HUES48 (cell line): ENCODE measurements at regions not wholly inside any gene's neighbourhood (a gene's known extent, or its start where the extent isn't known, plus 50 kb on each side); places are given as distances from the start of the nearest gene placed in this dataset.

Experiments used
- H3K27ac ChIP-seq: one replicate; pipeline ENCODE4 v1.7.0; 2013; ENCODE audit warnings: low read depth, low read length, inconsistent platforms
- H3K27me3 ChIP-seq: 2 replicates; pipeline ENCODE4 v1.6.1; 2013; ENCODE audit warnings: mild to moderate bottlenecking, low read length; ENCODE audit not compliant: control insufficient read depth, insufficient read depth
- H3K36me3 ChIP-seq: 2 replicates; pipeline ENCODE4 v1.6.1; 2013; ENCODE audit warnings: low read length; ENCODE audit not compliant: control insufficient read depth, insufficient read depth
- H3K4me1 ChIP-seq: 2 replicates; pipeline ENCODE4 v1.6.1; 2013; ENCODE audit warnings: mild to moderate bottlenecking, low read length; ENCODE audit not compliant: control insufficient read depth, insufficient read depth
- H3K4me3 ChIP-seq: 2 replicates; pipeline ENCODE4 v1.5.1; 2013; ENCODE audit warnings: mild to moderate bottlenecking, low read depth, low read length
- H3K9ac ChIP-seq: 2 replicates; pipeline ENCODE4 v1.6.1; 2013; ENCODE audit warnings: mild to moderate bottlenecking, low read depth, low read length, moderate library complexity
- H3K9me3 ChIP-seq: 2 replicates; pipeline ENCODE4 v1.6.1; 2013; ENCODE audit warnings: low read length; ENCODE audit not compliant: control insufficient read depth, insufficient read depth

DNA sequence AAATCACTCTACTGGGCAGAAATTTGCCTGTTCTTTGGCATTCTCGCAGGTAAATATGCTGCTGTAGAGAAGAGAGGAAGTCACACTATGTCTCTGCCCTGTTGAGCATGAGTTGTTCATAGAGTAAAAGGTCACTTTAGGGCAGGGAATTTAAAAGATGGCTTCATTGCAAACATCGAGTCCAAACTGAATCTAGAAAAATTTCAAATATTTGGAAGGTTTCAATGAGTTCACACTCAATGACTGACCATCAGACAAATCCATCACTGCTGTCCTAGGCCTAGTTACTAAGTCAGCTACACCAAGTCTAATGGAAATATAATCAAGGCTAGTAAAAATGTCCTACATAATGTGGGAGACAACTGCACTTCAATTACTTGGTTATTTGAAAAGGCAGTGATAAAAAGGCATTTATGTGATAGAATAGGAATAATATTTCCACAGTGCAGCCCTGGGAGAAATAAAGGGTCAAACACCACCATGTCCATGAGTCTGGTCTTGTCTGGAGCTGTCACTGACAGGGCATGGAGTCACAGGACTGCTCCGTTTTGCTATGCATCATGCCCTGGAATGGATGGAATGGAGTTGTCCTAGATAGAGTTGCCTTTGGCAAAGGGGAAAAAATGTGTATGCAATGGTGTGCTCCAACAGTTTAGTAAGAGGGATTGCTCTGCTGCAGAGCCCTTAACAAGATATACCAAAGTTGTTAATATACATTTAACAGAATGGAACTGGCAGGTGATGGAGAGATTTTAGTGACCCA is 218.5 kb upstream of the DAPK1 start:
- H3K9me3 ChIP-seq: no peaks in the 10 kb centered on the region
- H3K27me3 ChIP-seq: no peaks in the 10 kb centered on the region
- no peak overlapping the region for H3K27ac ChIP-seq
- no peak overlapping the region for H3K9ac ChIP-seq
- no peaks in the 10 kb centered on the region for H3K36me3 ChIP-seq
- no peak overlapping the region for H3K4me3 ChIP-seq
- no peaks in the 10 kb centered on the region for H3K4me1 ChIP-seq

DNA sequence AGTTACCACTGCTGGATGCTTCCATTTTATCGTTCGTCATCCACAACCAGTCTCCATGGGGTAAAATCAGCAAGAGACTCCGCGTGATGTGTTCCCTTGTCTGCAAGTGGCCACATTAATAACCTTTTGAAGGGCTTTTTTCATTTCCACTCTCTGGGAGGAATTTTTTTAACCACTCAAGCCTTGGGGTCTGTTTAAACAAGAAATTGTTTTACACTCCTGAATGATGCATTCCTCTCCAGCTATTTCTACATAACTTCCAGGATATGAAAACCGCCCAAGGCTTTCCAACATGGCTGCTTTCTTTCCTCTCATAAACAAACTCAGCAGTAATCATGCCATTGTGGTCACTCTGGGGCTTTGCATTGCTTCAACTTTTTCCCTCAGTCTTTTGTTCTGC is 217.2 kb upstream of the DAPK1 start:
- Histone ChIP-seq H3K27ac (no peak overlapping the region), H3K9ac (no peak overlapping the region), H3K36me3 (no peaks in the 10 kb centered on the region), H3K4me3 (no peak overlapping the region), H3K4me1 (no peaks in the 10 kb centered on the region), H3K9me3 (no peaks in the 10 kb centered on the region), H3K27me3 (no peaks in the 10 kb centered on the region)

DNA sequence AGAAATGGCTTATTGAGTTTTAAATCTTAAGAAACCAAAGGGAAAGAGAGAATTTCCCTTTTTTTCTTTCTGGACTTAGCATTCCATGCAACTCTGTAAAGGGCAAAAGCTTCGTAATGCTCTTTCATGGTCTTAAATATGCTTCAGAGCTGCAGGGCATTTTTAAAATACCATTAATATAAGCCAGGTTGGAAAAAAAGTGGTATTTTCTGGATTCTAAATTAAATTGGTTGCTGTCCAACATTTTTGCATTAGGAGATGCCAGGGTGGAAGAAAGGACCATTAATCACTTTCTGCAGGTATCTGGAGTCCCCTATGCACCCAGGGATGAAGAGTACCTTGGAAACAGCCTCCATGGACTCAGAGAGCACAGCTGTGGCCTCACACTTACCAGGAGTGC is 215.1 kb upstream of the DAPK1 start:
- H3K27ac ChIP-seq: no peak overlapping the region
- no peak overlapping the region for H3K9ac ChIP-seq
- H3K27me3 ChIP-seq: no peaks in the 10 kb centered on the region
- H3K9me3 ChIP-seq: no peaks in the 10 kb centered on the region
- H3K36me3 ChIP-seq: no peaks in the 10 kb centered on the region
- H3K4me1 ChIP-seq: no peaks in the 10 kb centered on the region
- H3K4me3 ChIP-seq: no peak overlapping the region

DNA sequence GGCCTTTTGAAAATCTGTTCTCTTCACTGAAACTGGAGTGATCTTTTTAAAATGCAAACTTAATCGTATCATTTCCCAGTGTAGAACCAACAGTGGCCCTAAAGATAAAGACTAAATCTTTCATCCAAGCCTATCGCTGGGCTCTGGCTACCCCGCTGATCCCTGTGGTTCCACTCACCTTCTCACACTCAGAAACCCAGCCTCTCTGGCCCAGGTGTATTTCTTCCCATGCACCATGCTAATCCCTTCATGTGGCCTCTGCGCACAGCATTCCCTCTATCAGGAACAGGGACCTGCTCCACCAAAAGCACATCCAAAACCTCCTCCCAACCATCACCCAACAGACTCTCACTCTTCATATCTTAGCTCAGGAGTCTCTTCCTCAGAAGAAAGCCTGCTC is 214.1 kb upstream of the DAPK1 start:
- Histone ChIP-seq H3K36me3 (no peaks in the 10 kb centered on the region), H3K9me3 (no peaks in the 10 kb centered on the region), H3K9ac (no peak overlapping the region), H3K27ac (no peak overlapping the region), H3K27me3 (no peaks in the 10 kb centered on the region), H3K4me1 (no peaks in the 10 kb centered on the region), H3K4me3 (no peak overlapping the region)

DNA sequence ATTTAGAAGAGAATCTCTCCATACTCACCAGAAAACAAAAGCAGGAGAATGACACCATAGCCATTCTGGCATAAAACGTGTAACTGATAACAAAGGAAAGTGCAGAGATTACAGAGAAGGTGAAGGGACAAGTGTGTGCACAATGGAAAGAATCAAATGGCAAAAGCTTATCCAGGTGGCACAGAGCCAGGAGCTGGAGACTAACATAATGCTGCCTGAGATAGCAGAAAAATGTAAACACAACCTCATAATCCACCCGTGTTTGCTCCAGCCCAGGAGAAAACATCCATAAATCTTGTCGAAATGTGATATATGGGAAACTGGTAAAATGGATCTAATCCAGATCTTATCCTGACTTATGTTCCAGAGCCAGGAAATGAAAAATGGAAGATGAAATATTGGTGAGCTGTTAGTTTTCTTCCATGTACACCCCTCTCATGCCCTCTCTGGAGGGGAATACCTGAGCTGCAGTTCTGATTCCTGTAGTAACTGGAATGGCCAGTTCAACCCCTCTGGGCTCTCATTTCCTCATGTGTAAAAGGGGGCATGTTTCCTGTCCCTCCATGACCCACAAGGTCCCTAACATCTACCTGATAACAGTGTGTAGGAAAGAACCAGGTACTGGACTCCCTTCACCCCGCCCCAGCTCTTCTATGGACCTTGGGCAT is 212.3 kb upstream of the DAPK1 start:
- Histone ChIP-seq H3K36me3 (no peaks in the 10 kb centered on the region), H3K9me3 (no peaks in the 10 kb centered on the region), H3K4me3 (no peak overlapping the region), H3K27me3 (no peaks in the 10 kb centered on the region), H3K27ac (no peak overlapping the region), H3K9ac (no peak overlapping the region), H3K4me1 (no peaks in the 10 kb centered on the region)

DNA sequence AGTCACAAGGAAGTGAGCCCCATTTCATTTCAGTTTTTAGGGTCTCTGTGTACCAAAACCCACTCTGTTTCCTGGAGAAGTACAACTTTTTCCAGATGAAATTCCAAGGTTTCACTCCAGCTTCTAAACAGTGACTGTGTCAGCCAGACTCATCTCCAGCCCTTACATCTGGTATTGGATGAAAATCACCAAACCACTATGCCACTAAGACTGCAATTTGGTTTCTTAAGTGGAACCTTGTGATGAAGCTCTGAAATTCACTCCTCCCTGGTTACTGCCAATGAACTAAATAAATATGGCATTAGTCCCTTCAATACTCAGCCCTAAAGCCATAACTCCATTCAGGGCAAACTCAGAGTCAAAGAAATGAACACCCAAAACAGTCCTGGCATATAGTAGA is 211.2 kb upstream of the DAPK1 start:
- H3K36me3 ChIP-seq: no peaks in the 10 kb centered on the region

DNA sequence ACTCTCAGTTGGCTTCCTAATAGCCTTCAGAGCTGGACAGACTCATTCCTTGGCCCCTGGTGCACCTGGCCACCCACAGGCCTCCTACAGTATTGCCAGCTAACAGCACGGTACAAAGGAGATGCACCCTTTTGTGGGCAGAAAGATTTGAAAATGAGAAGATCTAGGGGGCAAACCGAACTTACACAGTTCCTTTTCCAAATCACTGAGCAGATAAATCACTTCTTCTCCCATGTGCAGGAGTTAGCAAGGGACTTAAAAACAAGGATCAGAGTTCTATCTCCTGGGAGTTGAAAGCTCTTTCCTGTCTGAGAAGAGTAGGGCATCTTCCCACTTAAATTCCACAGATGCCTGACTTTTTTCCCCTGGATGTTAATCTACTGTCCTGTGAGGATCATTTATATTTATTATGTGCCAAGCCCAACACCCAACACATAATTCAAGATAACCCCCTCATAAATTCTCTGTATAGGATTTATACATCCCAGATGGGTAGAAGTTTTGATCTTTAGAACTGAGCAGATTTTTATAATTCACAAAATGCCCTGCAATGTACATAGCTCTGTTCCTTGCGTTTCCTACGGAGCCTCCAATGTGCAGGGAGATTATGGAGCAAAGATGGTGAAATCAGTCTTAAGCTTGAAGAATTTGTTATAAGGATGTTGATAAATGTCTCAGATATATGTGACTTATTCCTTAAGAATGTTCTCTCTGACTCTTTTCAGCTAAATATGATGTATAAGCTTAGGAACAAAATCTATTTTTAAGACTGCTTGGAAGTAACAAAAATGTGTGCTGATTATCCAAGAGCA is 207.2 kb upstream of the DAPK1 start:
- 0 out of 2 replicates have a peak, but pooled peaks cover 4% of the 10 kb centered on the region for H3K9me3 ChIP-seq

More for the DNA sequence above, 211.2 kb upstream of the DAPK1 start:
- no peak overlapping the region for H3K9ac ChIP-seq
- no peak overlapping the region for H3K27ac ChIP-seq
- no peaks in the 10 kb centered on the region for H3K4me1 ChIP-seq
- H3K9me3 ChIP-seq: no peaks in the 10 kb centered on the region
- no peak overlapping the region for H3K4me3 ChIP-seq
- H3K27me3 ChIP-seq: no peaks in the 10 kb centered on the region

DNA sequence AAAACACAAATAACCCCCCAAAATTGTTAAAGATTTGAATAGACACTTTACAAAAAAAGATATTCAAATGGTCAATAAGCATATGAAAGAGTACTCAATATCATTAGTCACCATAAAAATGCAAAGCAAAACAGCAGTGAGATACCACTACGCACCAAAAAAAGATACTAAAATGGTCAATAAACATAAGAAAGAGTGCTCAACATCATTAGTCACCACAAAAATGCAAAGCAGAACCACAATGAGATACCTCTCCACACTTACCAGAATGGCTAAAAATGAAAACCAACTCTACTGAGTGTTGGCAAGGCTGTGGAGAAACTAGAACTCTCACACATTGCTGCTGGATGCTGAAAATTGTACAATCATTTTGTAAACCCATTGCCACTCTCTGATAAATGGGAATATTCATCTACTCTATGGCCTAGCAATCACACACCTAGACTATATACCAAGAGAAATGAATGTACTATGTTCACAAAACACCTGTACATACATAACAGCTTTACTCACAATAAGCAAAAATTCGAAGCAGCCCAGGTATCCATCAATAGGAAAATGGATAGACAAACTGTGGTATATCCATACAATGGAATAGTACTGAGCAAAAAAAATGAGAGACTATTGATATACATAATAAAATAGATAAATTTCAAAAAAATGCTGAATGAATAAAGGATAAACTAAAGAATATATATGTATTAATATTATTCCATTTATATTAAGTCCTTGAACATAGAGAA is 205.0 kb upstream of the DAPK1 start:
- H3K27ac ChIP-seq: no peak overlapping the region
- H3K27me3 ChIP-seq: no peaks in the 10 kb centered on the region
- no peaks in the 10 kb centered on the region for H3K36me3 ChIP-seq
- no peak overlapping the region for H3K9ac ChIP-seq
- no peaks in the 10 kb centered on the region for H3K4me1 ChIP-seq
- H3K9me3 ChIP-seq: 0 out of 2 replicates have a peak, but pooled peaks cover 4% of the 10 kb centered on the region
- no peak overlapping the region for H3K4me3 ChIP-seq

More for the DNA sequence above, 207.2 kb upstream of the DAPK1 start:
- Histone ChIP-seq H3K4me1 (no peaks in the 10 kb centered on the region), H3K36me3 (no peaks in the 10 kb centered on the region), H3K4me3 (no peak overlapping the region), H3K9ac (no peak overlapping the region), H3K27ac (no peak overlapping the region), H3K27me3 (no peaks in the 10 kb centered on the region)

DNA sequence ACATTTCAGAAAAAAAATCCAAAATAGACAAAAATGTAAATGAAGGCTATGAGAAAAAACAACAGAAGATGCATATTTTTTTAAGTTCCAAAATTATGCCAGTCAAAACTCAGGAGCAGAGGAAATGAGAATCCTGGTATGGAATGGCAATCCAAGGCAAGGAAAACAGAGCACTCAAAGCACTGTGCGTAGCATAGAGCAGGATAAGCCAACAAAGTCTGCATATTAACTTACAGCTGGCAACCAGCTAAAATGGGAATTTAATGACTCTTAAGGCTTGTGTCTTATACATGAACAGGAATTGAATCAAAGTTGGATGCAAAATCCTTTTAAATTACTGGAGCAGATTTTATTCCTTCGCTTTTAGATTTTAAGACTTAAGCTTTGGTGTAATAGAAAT is 203.5 kb upstream of the DAPK1 start:
- 0 out of 2 replicates have a peak, but pooled peaks cover 4% of the 10 kb centered on the region for H3K9me3 ChIP-seq
- H3K27ac ChIP-seq: no peak overlapping the region
- H3K36me3 ChIP-seq: no peaks in the 10 kb centered on the region
- no peaks in the 10 kb centered on the region for H3K4me1 ChIP-seq
- no peak overlapping the region for H3K4me3 ChIP-seq
- H3K9ac ChIP-seq: no peak overlapping the region
- no peaks in the 10 kb centered on the region for H3K27me3 ChIP-seq

DNA sequence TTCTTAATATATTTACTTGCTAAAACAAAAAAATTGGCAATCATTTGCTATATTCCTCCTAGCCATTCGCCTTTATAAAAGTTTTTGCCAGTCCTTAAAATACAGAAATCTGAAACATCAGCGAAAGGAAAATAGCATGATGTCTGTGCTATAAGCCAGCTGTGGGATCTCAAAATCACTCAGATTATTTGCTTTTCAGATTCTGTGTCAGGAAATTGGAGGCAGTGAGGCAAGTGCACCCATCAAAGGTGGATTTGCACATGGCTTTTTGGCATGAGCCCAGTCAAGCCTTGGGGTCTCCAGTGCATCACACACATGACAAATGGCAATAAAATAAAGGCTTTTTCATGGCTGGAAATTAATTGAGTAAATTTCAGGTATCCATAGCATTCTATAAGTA is 196.8 kb upstream of the DAPK1 start:
- no peaks in the 10 kb centered on the region for H3K9me3 ChIP-seq

More for the DNA sequence above, 196.8 kb upstream of the DAPK1 start:
- H3K4me3 ChIP-seq: no peak overlapping the region
- no peak overlapping the region for H3K9ac ChIP-seq
- H3K27me3 ChIP-seq: no peaks in the 10 kb centered on the region
- no peak overlapping the region for H3K27ac ChIP-seq
- no peaks in the 10 kb centered on the region for H3K36me3 ChIP-seq
- H3K4me1 ChIP-seq: no peaks in the 10 kb centered on the region
